ENCODE measurements at regions not wholly inside any gene's neighbourhood (a gene's known extent, or its start where the extent isn't known, plus 50 kb on each side); places are given as distances from the start of the nearest gene placed in this dataset.

GRCh38 chr20:50336661-50337060 lies 146.0 kb downstream of the CEBPB start:
- peak overlapping the region in 1 of 2 experiments; percentile 7 for H3K4me3 ChIP-seq (ENCODE audit: insufficient read depth in 1 of 2, low read depth in 1 of 2, low read length in 2 of 2)
- H3K18ac ChIP-seq (ENCODE audit: low read depth in 1 of 2, low read length in 2 of 2), result no peak overlapping the region
- H3K27ac ChIP-seq (ENCODE audit: low read length, poor library complexity, severe bottlenecking), result no peak overlapping the region
- H2AK5ac ChIP-seq (ENCODE audit: low read length, severe bottlenecking), result no peak overlapping the region
- H3K23ac ChIP-seq (ENCODE audit: low read length in 2 of 2), result no peak overlapping the region
- no peak overlapping the region for H3K14ac ChIP-seq (ENCODE audit: low read length in 2 of 2)
- no peak overlapping the region for H3K4me2 ChIP-seq (ENCODE audit: low read length, poor library complexity, severe bottlenecking)
- H2BK12ac ChIP-seq (ENCODE audit: low read length in 2 of 2), result no peak overlapping the region
- no peaks in the 10 kb centered on the region for H3K27me3 ChIP-seq (ENCODE audit: control insufficient read depth in 1 of 2, insufficient read depth in 1 of 2, low read length in 2 of 2)
- H2AFZ ChIP-seq (ENCODE audit: low read depth, low read length), result no peak overlapping the region
- H3K4ac ChIP-seq (ENCODE audit: low read depth in 1 of 2, low read length in 2 of 2), result no peak overlapping the region
- peak overlapping the region; percentile 48 for H3K9ac ChIP-seq (ENCODE audit: low read length)
- no peak for DNase-seq
- no peaks in the 10 kb centered on the region for H3K9me3 ChIP-seq (ENCODE audit: control insufficient read depth, low read length)
- no peak overlapping the region for H4K8ac ChIP-seq (ENCODE audit: low read length)
- H3K4me1 ChIP-seq (ENCODE audit: control insufficient read depth, insufficient read depth, low read depth, low read length), result peaks cover 18% of the 10 kb centered on the region
- H4K91ac ChIP-seq (ENCODE audit: low read length), result no peak overlapping the region
- no peak overlapping the region for H2BK120ac ChIP-seq (ENCODE audit: low read depth, low read length)
- WGBS, result 96% methylated on average over 5 of the region's 6 CpGs
- H2BK5ac ChIP-seq (ENCODE audit: low read depth, low read length, poor library complexity, severe bottlenecking), result no peak overlapping the region
- H2BK15ac ChIP-seq (ENCODE audit: low read depth, poor library complexity, severe bottlenecking), result no peak overlapping the region
- no peaks in the 10 kb centered on the region for H3K79me1 ChIP-seq (replicated peaks; ENCODE audit: low read length, poor library complexity, severe bottlenecking)
- H3K36me3 ChIP-seq (ENCODE audit: control insufficient read depth in 1 of 2, insufficient read depth in 2 of 2, low read depth in 1 of 2, low read length in 2 of 2), result no peaks in the 10 kb centered on the region

GRCh38 chr20:50337521-50338466 lies 147.2 kb downstream of the CEBPB start:
- Histone ChIP-seq H3K4me3 (ENCODE audit: insufficient read depth in 1 of 2, low read depth in 1 of 2, low read length in 2 of 2) (no peak overlapping the region), H2BK5ac (ENCODE audit: low read depth, low read length, poor library complexity, severe bottlenecking) (no peak overlapping the region), H3K23ac (ENCODE audit: low read length in 2 of 2) (no peak overlapping the region), H2BK120ac (ENCODE audit: low read depth, low read length) (no peak overlapping the region), H3K4me1 (ENCODE audit: control insufficient read depth, insufficient read depth, low read depth, low read length) (peaks cover 18% of the 10 kb centered on the region), H3K27me3 (ENCODE audit: control insufficient read depth in 1 of 2, insufficient read depth in 1 of 2, low read length in 2 of 2) (no peaks in the 10 kb centered on the region), H2AFZ (ENCODE audit: low read depth, low read length) (no peak overlapping the region), H4K8ac (ENCODE audit: low read length) (peak overlapping the region; percentile 79), H3K14ac (ENCODE audit: low read length in 2 of 2) (no peak overlapping the region), H3K27ac (ENCODE audit: low read length, poor library complexity, severe bottlenecking) (no peak overlapping the region), H3K4me2 (ENCODE audit: low read length, poor library complexity, severe bottlenecking) (no peak overlapping the region), H3K36me3 (ENCODE audit: control insufficient read depth in 1 of 2, insufficient read depth in 2 of 2, low read depth in 1 of 2, low read length in 2 of 2) (no peaks in the 10 kb centered on the region), H3K9me3 (ENCODE audit: control insufficient read depth, low read length) (no peaks in the 10 kb centered on the region), H3K18ac (ENCODE audit: low read depth in 1 of 2, low read length in 2 of 2) (peak overlapping the region; percentile 16 to 54), H3K9ac (ENCODE audit: low read length) (no peak overlapping the region), H2BK12ac (ENCODE audit: low read length in 2 of 2) (peak overlapping the region; percentile 56 to 63), H2AK5ac (ENCODE audit: low read length, severe bottlenecking) (peak overlapping the region; percentile 4), H2BK15ac (ENCODE audit: low read depth, poor library complexity, severe bottlenecking) (no peak overlapping the region), H3K4ac (ENCODE audit: low read depth in 1 of 2, low read length in 2 of 2) (no peak overlapping the region), H4K91ac (ENCODE audit: low read length) (no peak overlapping the region), H3K79me1 (replicated peaks; ENCODE audit: low read length, poor library complexity, severe bottlenecking) (no peaks in the 10 kb centered on the region)
- DNase-seq, result no peak
- WGBS, result 95% methylated on average over 13 of the region's 13 CpGs

- Histone ChIP-seq H2BK5ac (ENCODE audit: low read depth, low read length, poor library complexity, severe bottlenecking) (peak overlapping the region; percentile 9), H4K8ac (ENCODE audit: low read length) (peak overlapping the region; percentile 85), H3K9ac (ENCODE audit: low read length) (peak overlapping the region; percentile 76), H2AK5ac (ENCODE audit: low read length, severe bottlenecking) (peak overlapping the region; percentile 54), H3K27ac (ENCODE audit: low read length, poor library complexity, severe bottlenecking) (peak overlapping the region; percentile 42), H3K23ac (ENCODE audit: low read length in 2 of 2) (no peak overlapping the region), H3K9me3 (ENCODE audit: control insufficient read depth, low read length) (no peaks in the 10 kb centered on the region), H3K4me1 (ENCODE audit: control insufficient read depth, insufficient read depth, low read depth, low read length) (peaks cover 16% of the 10 kb centered on the region), H2AFZ (ENCODE audit: low read depth, low read length) (peak overlapping the region; percentile 32), H3K36me3 (ENCODE audit: control insufficient read depth in 1 of 2, insufficient read depth in 2 of 2, low read depth in 1 of 2, low read length in 2 of 2) (no peaks in the 10 kb centered on the region), H3K4me3 (ENCODE audit: insufficient read depth in 1 of 2, low read depth in 1 of 2, low read length in 2 of 2) (peak overlapping the region in 1 of 2 experiments; percentile 58), H3K14ac (ENCODE audit: low read length in 2 of 2) (peak overlapping the region in 1 of 2 experiments; percentile 72), H4K91ac (ENCODE audit: low read length) (peak overlapping the region; percentile 78), H3K4ac (ENCODE audit: low read depth in 1 of 2, low read length in 2 of 2) (peak overlapping the region; percentile 59 to 64), H3K79me1 (replicated peaks; ENCODE audit: low read length, poor library complexity, severe bottlenecking) (no peaks in the 10 kb centered on the region), H3K4me2 (ENCODE audit: low read length, poor library complexity, severe bottlenecking) (peak overlapping the region; percentile 10), H2BK15ac (ENCODE audit: low read depth, poor library complexity, severe bottlenecking) (peak overlapping the region; percentile 65), H2BK120ac (ENCODE audit: low read depth, low read length) (no peak overlapping the region), H3K18ac (ENCODE audit: low read depth in 1 of 2, low read length in 2 of 2) (peak overlapping the region; percentile 81 to 83), H3K27me3 (ENCODE audit: control insufficient read depth in 1 of 2, insufficient read depth in 1 of 2, low read length in 2 of 2) (no peaks in the 10 kb centered on the region), H2BK12ac (ENCODE audit: low read length in 2 of 2) (peak overlapping the region; percentile 84 to 92)
- 67% methylated on average over 10 of the region's 12 CpGs for WGBS
- peak; percentile 51 for DNase-seq
These were observed 148.1 kb downstream of the CEBPB start for GRCh38 chr20:50338479-50339391.

All from mesenchymal stem cell (in vitro differentiated cells and primary cell).